HG03039 (cell line): ENCODE measurements at regions not wholly inside any gene's neighbourhood (a gene's known extent, or its start where the extent isn't known, plus 50 kb on each side); places are given as distances from the start of the nearest gene placed in this dataset.
"Not testable (repeated sequence)": the region's sequence is repeated elsewhere in the genome, so short reads cannot be mapped to it uniquely, and the experiment has no call there.

Experiments
- ATAC-seq: cut with Tn5 transposase; IDR thresholded peaks from one replicate; pipeline ENCODE4 v1.9.1; 2021; ENCODE audit warnings: mild to moderate bottlenecking, moderate library complexity; ENCODE audit not compliant: unreplicated experiment

DNA sequence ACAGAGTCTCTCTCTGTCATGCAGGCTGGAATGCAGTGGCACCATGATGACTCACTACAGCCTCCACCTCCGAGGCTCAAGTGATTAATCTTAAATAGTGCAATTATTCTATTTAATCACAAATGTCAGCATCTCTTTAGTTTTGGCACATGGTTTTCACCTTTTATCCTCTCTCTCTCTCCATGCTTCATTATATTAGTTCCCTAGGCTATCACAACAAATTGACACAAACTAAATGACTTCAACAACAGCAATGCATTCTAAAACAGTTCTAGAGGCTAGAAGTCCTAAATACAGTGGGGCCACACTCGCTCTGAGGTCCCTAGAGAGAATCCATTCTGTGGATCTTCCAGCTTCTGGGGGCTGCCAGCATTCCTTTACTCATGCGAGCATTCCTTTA is 178.2 kb upstream of the ZNG1F start:
- ATAC-seq = not testable (repeated sequence)

DNA sequence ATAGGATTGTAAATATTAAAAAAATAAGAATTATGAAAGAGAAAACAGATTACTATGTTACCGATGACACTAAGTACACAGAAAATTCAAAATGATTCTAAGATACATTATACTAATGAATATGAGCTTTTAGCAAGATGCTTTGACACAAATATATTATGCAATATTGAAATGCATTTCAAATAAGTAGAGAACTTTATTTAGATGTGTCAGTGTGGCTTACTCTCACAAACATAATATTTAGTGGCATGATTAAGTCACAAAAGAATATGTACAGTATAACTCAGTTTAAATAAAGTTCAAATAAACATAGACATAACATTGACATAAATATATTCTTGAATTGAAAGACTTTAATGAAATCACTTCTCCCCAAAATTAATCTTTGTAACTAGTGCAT is 172.7 kb upstream of the ZNG1F start:
- not testable (repeated sequence) for ATAC-seq

DNA sequence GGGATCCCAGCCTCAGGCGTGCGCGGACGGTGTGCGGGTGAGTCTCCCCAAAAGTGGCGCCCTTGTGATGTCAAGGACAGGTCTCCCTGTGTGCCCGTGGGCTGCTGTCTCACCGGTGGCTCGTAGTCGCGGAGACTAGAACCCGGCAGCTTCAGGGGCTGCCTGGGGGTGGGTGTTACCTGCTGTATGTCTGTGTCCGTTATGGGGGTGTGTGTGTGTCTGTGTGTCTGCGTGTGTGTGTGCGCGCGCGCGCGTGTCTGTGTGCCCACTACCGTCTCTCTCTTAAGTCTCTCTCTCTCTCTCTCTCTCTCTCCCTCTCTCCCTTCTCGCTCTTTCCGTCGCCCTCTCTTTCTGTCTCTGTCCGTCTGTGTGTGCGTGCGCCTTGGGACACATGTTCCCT is 170.0 kb upstream of the ZNG1F start:
- not testable (repeated sequence) for ATAC-seq

DNA sequence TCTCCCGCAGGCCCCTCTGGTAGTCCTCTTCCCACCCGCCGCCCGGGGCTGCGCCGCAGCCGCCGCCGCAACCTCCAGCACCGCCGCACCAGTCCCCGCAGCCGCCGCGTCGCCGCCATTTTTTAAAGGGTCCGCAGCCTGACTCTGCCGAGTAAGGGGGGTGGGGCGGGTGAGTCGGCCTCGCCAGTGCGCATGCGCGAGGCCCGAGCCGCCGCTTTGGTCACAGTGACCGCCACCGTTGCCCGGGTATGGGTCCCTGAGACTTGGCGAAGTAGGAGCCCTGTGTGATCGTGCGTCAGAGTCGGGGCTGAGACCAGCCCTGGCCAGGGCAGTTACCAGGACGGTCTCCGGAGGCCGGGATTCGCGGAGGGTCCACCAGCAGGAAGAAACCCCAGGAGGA is 169.6 kb upstream of the ZNG1F start:
- ATAC-seq = not testable (repeated sequence)

DNA sequence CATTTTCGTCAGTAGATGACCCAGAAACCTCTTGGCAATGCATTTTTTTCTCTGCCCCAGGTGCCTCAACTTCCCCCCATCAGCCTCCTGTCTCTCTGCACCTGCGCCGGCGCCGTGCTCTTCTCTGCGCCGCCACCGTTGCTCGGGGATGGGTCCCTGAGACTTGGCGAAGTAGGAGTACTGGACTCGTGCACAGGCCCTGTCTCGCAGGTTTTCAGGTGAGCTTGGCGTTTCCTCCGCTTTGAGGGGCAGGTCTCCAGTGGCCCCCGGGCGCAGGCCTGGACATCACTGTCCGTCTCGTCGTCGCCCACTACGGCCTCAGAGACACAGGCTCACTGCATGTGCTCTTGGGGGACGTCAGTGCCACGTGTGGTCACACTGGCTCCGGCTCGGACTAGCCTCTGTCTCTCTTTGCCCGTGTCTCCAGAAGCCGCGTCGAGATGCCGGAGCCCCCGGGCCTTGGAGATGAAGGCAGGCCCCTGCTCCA is 168.8 kb upstream of the ZNG1F start:
- not testable (repeated sequence) for ATAC-seq

DNA sequence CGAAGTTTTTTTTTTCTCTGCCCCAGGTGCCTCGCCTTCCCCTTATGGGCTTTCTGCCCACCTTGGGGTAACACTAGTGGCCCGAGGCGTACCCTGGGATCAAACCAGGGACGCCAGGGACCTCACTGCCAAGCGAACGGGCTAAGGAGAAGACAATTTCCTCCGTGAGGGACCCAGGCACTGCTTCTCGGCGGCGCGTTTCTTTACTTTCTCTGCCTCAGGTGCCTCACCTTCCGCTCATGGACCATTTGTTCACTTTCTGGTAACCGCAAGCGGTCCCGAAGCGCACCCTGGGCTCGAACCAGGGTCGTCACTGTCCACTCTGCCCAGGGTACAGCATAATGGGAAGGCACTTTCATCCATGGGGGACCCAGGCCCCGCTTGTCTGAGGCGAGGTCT is 168.2 kb upstream of the ZNG1F start:
- not testable (repeated sequence) for ATAC-seq

DNA sequence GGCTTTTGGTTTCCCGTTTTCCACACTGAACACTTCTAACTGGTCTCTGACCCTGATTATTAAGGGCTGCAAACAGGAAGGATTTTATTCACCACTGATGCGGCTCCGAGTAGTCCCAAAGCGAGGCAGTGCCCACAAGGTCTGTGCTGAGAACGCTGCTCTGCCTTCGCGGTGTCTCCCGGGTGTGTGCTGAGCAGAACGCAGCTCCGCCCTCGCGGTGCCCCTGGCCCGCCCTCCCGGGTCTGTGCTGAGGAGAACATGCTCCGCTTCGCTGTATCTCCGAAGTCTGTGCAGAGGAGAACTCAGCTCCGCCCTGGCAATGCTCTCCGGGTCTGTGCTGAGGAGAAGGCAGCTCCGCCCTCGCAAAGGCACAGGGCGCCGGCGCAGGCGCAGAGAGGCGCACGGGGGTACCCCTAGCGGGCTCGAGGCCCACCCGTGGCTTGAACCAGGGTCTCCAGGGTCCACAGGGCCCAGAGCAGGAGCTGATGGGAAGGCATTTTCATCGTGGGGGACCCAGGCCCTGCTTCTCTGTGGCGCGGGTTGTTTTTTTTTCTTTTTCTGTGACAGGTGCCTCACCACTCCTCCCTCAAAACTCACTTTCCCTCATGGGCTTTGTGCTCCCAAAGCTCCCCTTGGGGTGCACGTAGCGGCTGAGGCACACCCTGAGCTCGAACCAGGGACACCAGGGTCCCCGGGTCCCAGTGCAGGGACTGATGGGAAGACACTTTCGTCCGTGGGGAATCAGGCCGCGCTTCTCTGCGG is 167.7 kb upstream of the ZNG1F start:
- ATAC-seq = not testable (repeated sequence)

DNA sequence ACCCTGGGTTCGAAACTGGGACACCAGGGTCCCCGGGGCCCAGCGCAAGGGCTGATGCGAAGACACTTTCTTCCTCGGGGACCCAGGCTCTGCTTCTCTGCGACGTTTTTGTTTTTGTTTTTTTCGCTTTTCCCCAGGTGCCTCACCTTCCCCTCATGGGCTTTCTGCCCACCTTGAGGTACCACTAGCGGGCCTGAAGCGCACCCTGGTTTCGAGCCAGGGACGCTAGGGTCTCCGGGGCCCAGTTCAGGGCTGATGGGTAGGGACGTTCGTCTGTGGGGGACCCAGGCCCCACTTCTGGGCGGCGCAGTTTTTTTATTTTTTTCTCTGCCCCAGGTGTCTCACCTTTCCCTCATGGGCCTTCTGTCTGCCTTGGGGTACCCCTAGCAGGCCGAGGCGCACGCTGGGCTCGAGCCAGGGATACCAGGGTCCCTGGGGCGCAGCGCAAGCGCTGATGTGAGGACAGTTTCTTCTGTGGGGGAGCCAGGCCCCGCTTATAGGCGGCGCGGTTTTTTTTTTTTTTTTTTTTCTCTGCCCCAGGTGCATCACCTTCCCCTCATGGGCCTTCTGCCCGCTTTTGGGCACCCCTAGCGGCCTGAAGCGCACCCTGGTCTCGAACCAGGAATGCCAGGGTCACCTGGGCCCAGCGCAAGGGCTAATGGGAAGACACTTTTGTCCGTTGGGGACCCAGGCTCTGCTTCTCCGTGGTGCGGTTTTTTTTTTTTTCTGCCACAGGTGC is 166.8 kb upstream of the ZNG1F start:
- ATAC-seq = not testable (repeated sequence)

DNA sequence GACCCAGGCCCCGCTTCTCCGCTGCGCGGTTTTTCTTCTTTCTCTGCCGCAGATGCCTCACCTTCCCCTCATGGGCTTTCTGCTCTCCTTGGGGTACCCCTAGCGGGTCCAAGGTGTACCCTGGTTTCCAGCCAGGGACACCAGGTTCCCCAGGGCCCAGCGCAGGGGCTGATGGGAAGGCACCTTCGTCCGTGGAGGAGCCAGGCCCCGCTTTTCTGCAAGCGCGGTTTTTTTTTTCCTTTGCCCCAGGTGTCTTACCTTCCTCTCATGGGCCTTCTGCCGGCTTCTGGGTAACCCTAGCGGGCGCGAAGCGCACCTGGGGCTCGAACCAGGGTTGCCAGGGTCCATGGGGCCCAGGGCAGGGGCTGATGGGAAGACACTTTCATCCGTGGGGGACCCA is 165.9 kb upstream of the ZNG1F start:
- not testable (repeated sequence) for ATAC-seq

DNA sequence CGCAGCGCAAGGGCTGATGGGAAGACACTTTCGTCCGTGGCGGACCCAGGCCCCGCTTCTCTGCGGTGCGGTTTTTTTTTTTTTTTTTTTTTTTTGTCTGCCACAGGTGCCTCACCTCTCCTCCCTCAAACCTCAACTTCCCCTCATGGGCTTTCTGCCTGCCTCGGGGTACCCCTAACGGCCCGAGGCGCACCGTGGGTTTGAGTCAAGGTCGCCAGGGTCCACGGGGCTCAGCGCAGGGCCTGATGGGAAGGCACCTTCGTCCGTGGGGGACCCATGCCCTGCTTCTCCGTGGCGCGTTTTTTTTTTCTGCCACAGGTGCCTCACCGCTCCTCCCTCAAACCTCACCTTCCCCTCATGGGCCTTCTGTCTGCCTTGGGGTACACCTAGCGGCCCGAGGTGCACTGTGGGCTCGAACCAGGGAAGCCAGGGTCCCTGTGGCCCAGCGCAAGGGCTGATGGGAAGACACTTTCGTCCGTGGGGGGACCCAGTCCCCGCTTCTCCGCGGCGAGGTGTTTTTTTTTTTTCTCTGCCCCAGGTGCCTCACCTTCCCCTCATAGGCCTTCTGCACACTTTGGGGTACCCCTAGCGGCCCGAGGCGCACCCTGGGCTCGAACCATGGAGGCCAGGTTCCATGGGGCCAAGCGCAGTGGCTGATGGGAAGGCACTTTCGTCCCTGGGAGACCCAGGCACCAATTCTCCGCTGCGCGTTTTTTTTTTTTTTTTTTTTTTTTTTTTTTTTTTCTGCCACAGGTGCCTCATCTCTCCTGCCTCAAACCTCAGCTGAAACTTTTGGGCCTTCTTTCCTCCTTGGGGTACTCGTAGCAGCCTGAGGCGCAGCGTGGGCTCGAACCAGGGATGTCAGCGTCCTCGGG is 165.2 kb upstream of the ZNG1F start:
- ATAC-seq = not testable (repeated sequence)

DNA sequence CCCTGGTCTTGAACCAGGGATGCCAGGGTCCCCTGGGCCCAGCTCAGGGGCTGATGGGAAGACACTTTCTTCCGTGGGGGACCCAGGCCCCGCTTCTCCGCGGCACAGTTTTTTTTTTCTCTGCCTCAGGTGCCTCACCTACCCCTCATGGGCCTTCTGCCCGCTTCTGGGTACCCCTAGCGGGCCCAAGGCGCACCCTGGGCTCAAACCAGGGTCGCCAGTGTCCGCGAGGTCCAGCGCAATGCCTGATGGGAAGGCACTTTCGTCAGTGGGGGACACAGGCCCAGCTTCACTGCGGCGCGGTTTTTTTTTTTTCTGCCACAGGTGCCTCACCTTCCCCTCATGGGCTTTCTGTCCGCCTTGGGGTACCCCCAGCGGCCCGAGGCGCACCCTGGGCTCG is 163.9 kb upstream of the ZNG1F start:
- not testable (repeated sequence) for ATAC-seq

DNA sequence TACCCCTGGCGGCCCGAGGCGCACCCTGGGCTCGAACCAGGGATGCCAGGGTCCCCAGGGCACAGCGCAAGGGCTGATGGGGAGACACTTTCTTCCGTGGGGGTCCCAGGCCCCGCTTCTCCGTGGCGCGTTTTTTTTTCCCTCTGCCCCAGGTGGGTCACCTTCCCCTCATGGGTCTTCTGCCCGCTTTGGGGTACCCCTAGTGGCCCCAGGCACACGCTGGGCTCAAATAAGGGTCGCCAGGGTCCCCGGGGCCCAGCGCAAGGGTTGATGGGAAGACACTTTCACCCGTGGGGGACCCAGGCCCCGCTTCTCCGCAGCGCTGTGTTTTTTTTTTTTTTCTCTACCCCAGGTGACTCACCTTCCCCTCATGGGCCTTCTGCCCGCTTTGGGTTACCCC is 163.3 kb upstream of the ZNG1F start:
- not testable (repeated sequence) for ATAC-seq

DNA sequence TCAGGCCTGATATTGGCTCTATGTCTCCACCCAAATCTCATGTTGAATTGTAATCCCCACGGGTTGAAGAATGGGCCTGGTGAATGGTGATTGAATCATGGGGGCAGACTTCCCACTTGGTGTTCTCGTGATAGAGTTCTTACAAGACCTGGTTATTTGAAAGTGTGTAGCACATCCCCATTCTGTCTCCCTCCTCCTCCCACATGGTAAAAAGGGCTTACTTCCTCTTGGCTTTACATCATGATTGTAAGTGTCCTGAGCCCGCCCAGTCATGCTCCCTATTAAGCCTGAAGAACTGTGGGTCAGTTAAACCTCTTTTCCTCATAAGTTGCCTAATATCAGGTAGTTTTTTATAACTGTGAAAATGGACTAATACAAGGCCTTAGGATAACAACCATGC is 158.8 kb upstream of the ZNG1F start:
- not testable (repeated sequence) for ATAC-seq

DNA sequence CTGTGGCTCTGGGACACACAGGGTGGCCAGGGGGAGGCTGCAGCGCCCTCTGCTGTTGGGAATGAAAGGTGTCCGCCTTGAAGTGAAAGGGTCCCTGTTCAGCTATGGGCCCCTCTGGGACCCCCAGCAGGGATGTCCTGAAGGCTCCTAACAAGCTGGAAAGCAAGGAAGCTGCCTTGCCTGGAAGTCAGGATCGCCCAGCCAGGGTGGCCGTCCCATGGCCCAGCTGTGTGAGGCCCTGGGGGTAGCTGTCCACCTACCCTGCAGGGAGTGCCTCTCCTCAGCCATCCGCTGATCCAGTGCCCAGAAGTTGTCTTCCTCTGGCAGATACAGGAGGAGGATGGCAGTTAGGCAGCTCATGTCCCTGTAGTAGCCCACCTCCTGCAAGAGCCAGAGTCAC is 143.4 kb upstream of the ZNG1F start:
- ATAC-seq = not testable (repeated sequence)

DNA sequence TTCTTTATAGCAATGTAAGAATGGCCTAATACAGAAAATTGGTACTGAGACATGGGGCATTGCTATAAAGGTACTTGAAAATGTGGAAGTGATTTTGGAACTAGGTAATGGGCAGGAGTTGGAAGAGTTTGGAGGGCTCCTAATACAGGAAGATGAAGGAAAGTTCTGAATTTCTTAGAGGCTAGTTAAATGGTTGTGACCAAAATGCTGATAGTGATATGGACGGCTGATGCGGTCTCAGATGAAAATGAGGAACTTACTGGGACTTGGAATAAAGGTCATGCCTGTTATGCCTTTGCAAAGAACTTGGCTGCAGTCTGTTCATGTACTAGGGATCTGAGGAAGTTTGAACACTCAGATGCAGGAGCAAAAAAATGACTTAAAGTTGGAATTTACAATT is 132.2 kb upstream of the ZNG1F start:
- not testable (repeated sequence) for ATAC-seq

DNA sequence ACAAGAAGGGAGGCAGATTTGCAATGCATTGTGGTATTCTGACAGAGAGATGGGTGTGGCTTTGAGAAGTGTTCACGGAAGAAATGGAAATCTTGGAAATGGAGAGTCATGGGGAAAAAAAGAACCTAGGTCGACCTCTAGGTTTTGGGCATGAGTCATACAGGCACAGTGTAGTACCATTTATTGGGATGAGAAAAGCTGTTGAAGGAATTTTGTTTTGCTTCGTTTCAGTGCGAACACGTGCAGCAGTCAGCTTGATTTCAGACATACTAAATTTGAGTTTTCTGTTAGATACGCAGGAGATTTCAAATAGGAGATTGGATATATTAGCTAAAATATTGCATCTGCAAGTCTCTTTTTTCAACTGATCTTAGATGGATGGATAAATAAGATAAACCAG is 119.8 kb upstream of the ZNG1F start:
- ATAC-seq = not testable (repeated sequence)

DNA sequence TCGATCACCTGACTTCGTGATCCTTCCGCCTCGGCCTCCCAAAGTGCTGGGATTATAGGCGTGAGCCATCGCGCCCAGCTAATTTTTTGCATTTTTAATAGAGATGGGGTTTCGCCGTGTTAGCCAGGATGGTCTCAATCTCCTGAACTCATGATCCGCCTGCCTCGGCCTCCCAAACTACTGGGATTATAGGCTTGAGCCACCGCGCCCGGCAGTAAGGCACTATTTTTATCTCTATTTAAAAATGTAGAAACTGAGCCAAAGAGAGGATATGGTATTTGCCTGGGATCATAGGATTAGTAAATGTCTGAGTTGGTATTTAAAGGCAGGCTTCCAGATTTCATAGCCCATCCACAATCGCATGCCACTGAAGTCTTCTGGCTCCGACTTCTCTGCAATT is 96.6 kb upstream of the ZNG1F start:
- not testable (repeated sequence) for ATAC-seq

DNA sequence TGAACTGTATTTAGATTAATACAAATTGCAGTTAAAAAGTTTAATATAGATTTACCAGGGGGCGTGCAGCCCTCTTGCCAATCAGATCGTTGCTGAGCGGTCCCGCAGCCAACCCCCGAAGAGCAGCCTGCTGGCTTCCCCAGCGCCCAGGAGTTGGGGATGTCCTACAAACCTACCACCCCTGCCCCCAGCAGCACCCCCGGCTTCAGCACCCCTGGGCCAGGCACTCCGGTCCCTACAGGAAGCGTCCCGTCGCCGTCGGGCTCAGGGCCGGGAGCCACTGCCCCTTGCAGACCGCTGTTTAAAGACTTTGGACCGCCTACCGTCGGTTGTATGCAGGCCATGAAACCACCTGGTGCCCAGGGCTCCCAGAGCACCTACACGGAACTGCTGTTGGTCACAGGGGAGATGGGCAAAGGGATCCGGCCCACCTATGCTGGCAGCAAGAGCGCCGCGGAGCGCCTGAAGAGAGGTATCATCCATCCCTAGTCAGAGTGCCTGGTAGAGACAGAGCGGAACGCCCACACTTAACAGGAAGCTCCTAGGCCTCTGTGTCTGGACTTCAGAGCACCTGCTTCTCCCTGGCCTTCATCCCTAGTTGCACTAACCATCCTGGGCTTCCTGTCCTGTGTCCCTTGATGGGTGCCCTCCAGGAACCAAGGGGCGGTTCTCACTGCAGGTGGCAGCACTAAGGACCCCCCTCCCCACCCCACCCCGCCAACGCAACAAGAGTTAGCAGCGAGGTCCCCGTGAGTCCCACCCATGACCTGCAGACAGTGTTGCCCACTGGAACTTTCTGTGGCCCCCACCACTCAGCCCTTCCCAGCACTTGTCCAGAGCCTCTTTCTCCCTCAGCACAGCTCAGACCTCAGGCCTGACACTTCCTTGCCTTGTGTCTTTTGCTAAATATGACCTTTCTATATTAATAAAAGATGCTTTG is 91.5 kb upstream of the ZNG1F start:
- not testable (repeated sequence) for ATAC-seq

DNA sequence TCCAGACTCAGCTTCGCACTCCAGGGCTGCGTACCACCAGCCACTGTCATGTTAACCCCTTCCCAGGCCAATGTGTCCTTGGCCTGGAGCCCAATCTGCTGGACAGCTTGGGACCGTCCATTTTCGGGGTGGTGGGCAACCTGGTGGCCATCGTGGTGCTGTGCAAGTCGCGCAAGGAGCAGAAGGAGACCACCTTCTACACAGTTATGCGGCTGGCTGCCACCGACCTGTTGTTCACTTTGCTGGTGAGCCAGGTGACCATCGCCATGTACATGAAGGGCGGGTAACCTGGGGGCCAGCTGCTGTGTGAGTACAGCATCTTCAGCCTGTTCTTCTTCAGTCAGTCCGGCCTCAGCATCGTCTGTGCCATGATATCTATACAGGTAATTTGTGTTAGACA is 90.3 kb upstream of the ZNG1F start:
- ATAC-seq = not testable (repeated sequence)

DNA sequence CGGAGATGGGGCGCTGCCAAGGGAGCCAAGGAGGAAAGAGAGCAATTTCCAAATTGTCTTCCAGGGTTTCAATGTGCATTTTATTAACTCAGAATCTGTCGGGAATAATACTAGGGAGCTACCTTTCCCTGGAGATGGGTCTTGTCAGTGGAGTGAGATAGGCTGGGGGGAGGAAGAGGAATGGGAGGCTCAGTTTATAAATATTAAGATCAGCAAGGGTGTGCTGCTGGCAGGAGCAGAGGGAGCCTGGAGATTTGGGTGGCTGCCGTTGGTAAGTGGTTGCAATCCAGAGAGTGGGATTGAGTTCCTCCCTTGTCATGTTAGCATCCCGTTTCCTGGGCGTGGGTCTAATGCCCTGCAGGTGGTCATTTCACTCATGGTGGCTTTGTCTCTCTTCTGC is 89.9 kb upstream of the ZNG1F start:
- not testable (repeated sequence) for ATAC-seq
